Ammon's horn (tissue), 1 donor: ENCODE measurements at regions not wholly inside any gene's neighbourhood (a gene's known extent, or its start where the extent isn't known, plus 50 kb on each side); places are given as distances from the start of the nearest gene placed in this dataset.

Experiments
- DNase-seq: peaks from one replicate; pipeline ENCODE4 v3.0.0-alpha.2; 2016; ENCODE audit warnings: low spot score

- no peak for DNase-seq
Observed at GRCh38 chr10:62453274-62453673, 79.1 kb downstream of the ZNF365 start.

- DNase-seq = no peak
Observed at GRCh38 chr10:62454687-62455397, 80.7 kb downstream of the ZNF365 start.

- DNase-seq = no peak
Observed at GRCh38 chr10:62456611-62457101, 82.5 kb downstream of the ZNF365 start.

- DNase-seq = no peak
Observed at GRCh38 chr10:62457196-62457595, 83.0 kb downstream of the ZNF365 start.

- no peak for DNase-seq
Observed at GRCh38 chr10:62457598-62457997, 83.4 kb downstream of the ZNF365 start.

GRCh38 chr10:62459072-62459471 is 84.9 kb downstream of the ZNF365 start:
- DNase-seq = no peak

- no peak for DNase-seq
Observed at GRCh38 chr10:62459500-62459899, 85.3 kb downstream of the ZNF365 start.

GRCh38 chr10:62460393-62460792 is 86.2 kb downstream of the ZNF365 start:
- no peak for DNase-seq

- no peak for DNase-seq
Observed at GRCh38 chr10:62461120-62461519, 87.0 kb downstream of the ZNF365 start.

GRCh38 chr10:62462461-62462860 is 88.3 kb downstream of the ZNF365 start:
- no peak for DNase-seq

GRCh38 chr10:62463364-62463763 is 89.2 kb downstream of the ZNF365 start:
- DNase-seq = no peak

- DNase-seq = no peak
Observed at GRCh38 chr10:62464308-62464707, 90.1 kb downstream of the ZNF365 start.

- no peak for DNase-seq
Observed at GRCh38 chr10:62466590-62466989, 92.4 kb downstream of the ZNF365 start.

- DNase-seq = no peak
Observed at GRCh38 chr10:62467527-62467926, 93.4 kb downstream of the ZNF365 start.

- no peak for DNase-seq
Observed at GRCh38 chr10:62471711-62472110, 97.5 kb downstream of the ZNF365 start.

- DNase-seq = no peak
Observed at GRCh38 chr10:62473241-62473640, 99.1 kb downstream of the ZNF365 start.

- DNase-seq = no peak
Observed at GRCh38 chr10:62475551-62475950, 101.4 kb downstream of the ZNF365 start.

GRCh38 chr10:62479523-62479922 is 105.4 kb downstream of the ZNF365 start:
- DNase-seq = no peak

- no peak for DNase-seq
Observed at GRCh38 chr10:62480196-62480595, 106.0 kb downstream of the ZNF365 start.

- no peak for DNase-seq
Observed at GRCh38 chr10:62482581-62482980, 108.4 kb downstream of the ZNF365 start.

- DNase-seq = no peak
Observed at GRCh38 chr10:62491597-62491996, 117.4 kb downstream of the ZNF365 start.

- DNase-seq = peak; percentile 12
Observed at GRCh38 chr10:62492012-62492869, 118.1 kb downstream of the ZNF365 start.

- no peak for DNase-seq
Observed at GRCh38 chr10:62492870-62493180, 118.7 kb downstream of the ZNF365 start.
